Duodenal mucosa (tissue), 2 donors: ENCODE measurements at regions not wholly inside any gene's neighbourhood (a gene's known extent, or its start where the extent isn't known, plus 50 kb on each side); places are given as distances from the start of the nearest gene placed in this dataset.

Experiments
- H3K27ac ChIP-seq: one replicate; pipeline ENCODE4 v1.7.0; 2013; ENCODE audit warnings: low read depth, low read length
- H3K27me3 ChIP-seq, 2 donors: one replicate each; pipeline ENCODE4 v1.7.0; 2013; ENCODE audit warnings: low read length in 2 of 2, control low read depth in 1 of 2; ENCODE audit not compliant: insufficient read depth in 2 of 2, control insufficient read depth in 1 of 2
- H3K36me3 ChIP-seq, 2 donors: one replicate each; pipeline ENCODE4 v1.7.0; 2013; ENCODE audit warnings: low read length in 2 of 2, control low read depth in 1 of 2; ENCODE audit not compliant: insufficient read depth in 2 of 2, control insufficient read depth in 1 of 2
- H3K4me1 ChIP-seq, 2 donors: one replicate each; pipeline ENCODE4 v1.7.0; 2013; ENCODE audit warnings: low read length in 2 of 2, control low read depth in 1 of 2; ENCODE audit not compliant: insufficient read depth in 2 of 2, control insufficient read depth in 1 of 2
- H3K4me3 ChIP-seq, 2 donors: one replicate each; pipeline ENCODE4 v1.7.0; 2013; ENCODE audit warnings: low read length in 2 of 2, low read depth in 1 of 2
- H3K9ac ChIP-seq, 2 donors: one replicate each; pipeline ENCODE4 v1.7.0; 2013; ENCODE audit warnings: low read length in 2 of 2, low read depth in 1 of 2
- H3K9me3 ChIP-seq, 2 donors: one replicate each; pipeline ENCODE4 v1.7.0; 2013; ENCODE audit warnings: low read length in 2 of 2, control low read depth in 1 of 2; ENCODE audit not compliant: control insufficient read depth in 1 of 2

DNA sequence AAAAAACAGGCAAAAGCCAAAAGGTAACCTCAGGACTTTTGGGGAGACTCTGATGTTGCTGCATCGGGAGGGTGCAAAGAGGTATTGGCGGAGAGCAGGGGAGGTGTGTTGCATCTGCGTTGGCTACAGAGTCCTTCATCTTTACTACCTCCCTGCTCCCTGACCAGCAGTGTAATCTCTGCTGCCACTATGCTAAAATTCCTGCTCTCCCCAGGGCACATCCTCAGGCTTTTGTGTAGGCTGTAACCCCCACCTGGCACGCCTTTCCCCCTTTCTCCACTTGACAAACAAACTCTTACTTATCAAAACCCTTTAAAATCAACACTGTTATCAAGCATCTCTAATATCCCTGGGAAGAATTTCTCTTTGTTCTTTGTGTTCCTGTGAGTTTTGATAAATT is 435.3 kb downstream of the HAPSTR1 start:
- H3K27ac ChIP-seq = no peak overlapping the region
- no peak overlapping the region for H3K9ac ChIP-seq
- no peak overlapping the region for H3K4me3 ChIP-seq
- no peaks in the 10 kb centered on the region for H3K9me3 ChIP-seq
- no peaks in the 10 kb centered on the region for H3K4me1 ChIP-seq
- H3K27me3 ChIP-seq = no peaks in the 10 kb centered on the region
- no peaks in the 10 kb centered on the region for H3K36me3 ChIP-seq

DNA sequence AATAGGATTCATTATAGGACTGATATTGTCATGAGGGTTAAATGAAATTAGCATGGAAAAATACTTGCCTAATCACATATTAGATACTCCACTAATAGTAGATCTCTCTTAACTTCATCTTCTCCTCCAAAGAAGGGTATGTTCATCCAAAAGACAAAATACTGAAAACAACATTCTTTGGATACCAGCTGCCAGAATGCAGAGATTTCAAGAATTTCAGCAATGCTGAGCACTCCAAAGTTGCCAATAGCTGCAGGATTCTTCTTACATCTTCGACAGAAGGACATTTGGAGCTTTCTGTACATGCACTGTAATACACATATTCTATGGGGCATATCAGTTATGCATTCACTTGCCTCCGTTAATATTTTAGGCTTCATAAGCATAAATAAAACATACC is 436.5 kb downstream of the HAPSTR1 start:
- H3K27ac ChIP-seq = no peak overlapping the region
- H3K9me3 ChIP-seq = no peaks in the 10 kb centered on the region
- no peaks in the 10 kb centered on the region for H3K27me3 ChIP-seq
- H3K4me3 ChIP-seq = no peak overlapping the region
- no peaks in the 10 kb centered on the region for H3K36me3 ChIP-seq
- no peaks in the 10 kb centered on the region for H3K4me1 ChIP-seq
- H3K9ac ChIP-seq = no peak overlapping the region

DNA sequence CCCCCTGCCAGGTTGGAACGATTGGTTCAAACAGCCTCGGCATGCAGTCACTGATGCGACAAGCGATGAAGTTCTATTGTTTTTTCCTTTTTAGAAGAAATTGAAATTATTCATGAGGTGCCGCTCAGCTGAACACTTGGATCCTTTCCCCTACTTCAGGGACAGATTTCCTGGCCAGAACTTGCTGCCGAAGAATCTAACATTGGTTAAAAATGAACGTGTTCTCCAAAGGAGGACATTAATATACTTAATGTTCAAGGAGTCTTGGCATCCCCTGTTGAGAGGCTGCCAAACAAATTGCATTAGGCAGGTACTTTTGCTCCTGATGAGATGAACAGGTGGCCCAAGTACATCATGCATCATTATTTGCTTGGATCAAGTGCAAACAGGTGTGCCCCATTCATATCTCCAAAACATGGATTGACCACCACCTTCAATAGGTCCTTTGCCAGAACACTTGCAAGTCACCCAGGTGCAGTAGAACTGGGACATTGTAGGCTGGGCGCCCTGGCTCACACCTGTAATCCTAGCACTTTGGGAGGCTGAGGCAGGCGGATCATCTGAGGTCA is 437.2 kb downstream of the HAPSTR1 start:
- H3K4me3 ChIP-seq = no peak overlapping the region

DNA sequence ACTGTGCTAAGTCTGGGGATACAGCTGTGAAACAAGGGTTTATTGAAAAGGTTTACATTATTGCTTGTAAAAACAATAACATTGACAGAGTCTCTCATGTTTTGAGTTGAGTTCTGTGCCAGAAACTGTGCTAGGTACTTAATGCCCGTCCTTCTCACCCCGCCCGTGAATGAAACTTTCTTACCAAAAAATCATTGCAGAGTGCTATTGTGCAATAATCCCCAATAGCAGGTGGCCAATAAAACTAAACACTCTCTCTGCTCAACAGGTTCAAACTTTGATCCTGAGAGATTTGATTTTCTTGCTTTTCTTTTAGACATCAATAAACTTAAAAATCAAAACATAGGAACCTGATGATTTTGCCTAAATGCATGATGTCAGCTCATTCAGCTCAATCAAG is 441.6 kb downstream of the HAPSTR1 start:
- H3K27me3 ChIP-seq = no peaks in the 10 kb centered on the region
- no peaks in the 10 kb centered on the region for H3K4me1 ChIP-seq
- H3K27ac ChIP-seq = no peak overlapping the region
- no peak overlapping the region for H3K9ac ChIP-seq
- H3K36me3 ChIP-seq = no peaks in the 10 kb centered on the region
- no peaks in the 10 kb centered on the region for H3K9me3 ChIP-seq
- H3K4me3 ChIP-seq = no peak overlapping the region

More for the DNA sequence above, 437.2 kb downstream of the HAPSTR1 start:
- Histone ChIP-seq H3K9ac (no peak overlapping the region), H3K27ac (no peak overlapping the region), H3K36me3 (no peaks in the 10 kb centered on the region), H3K9me3 (no peaks in the 10 kb centered on the region), H3K27me3 (no peaks in the 10 kb centered on the region), H3K4me1 (no peaks in the 10 kb centered on the region)

DNA sequence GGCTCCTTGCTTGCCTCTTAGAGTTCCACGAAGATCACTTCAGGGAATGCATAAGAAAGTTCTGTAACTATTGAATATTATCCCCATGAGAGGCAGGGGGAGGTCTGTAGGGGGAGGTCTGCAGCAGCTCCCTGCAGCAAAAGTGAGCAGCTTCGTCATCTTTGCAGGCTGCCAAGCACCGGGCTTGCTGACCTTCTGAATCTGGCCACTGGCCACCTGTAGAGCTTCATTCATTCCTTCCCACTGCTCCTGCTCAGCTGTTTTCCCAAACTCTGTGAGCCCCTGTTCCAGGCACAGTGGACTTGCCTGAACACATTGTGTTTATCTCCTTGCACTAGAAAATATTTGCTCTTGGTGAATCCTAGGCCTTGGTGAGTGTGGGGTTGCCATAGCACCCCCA is 443.3 kb downstream of the HAPSTR1 start:
- Histone ChIP-seq H3K4me3 (no peak overlapping the region), H3K9me3 (no peaks in the 10 kb centered on the region), H3K27me3 (no peaks in the 10 kb centered on the region), H3K27ac (no peak overlapping the region), H3K36me3 (no peaks in the 10 kb centered on the region), H3K9ac (no peak overlapping the region), H3K4me1 (no peaks in the 10 kb centered on the region)

DNA sequence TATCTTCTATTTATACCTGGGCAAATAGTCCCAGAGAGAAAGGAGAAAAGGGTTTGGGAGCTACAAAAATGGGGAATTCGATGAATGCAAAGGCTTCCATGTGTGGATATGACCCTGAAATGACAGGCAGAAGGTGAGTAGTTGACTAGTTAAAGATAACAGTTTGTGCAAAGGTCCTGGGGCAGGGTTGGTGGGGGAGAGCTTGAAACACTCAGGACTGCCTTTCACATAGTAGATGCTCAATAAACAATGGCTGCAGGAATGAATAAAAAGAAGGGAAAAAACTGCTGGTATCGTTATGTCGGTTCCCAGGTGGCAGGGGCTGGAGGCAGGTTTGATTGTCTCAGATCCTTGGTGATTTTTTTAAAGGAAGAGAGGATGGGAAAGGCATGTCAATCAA is 445.5 kb downstream of the HAPSTR1 start:
- H3K27me3 ChIP-seq = no peaks in the 10 kb centered on the region
- H3K27ac ChIP-seq = no peak overlapping the region
- H3K4me3 ChIP-seq = no peak overlapping the region
- H3K36me3 ChIP-seq = no peaks in the 10 kb centered on the region
- H3K9me3 ChIP-seq = no peaks in the 10 kb centered on the region
- H3K4me1 ChIP-seq = no peaks in the 10 kb centered on the region
- no peak overlapping the region for H3K9ac ChIP-seq

DNA sequence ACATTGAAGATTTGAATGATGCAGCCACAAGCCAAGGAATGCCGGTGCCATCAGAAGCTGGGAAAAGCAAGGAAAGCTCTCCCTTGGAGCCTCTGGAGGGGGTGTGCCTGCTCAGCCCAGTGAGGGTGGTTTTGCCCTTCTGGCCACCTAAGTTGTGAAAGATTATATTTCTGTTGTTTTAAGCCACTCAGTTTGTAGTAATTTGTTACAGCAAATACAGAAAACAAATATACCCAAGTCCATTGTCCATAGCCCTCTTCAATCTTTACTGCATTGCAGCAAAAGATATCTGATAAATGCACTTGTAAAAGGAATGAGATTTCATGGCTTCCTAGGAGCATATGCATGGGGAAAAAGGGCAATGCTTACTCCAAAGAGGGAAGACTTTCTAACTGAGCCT is 447.9 kb downstream of the HAPSTR1 start:
- no peak overlapping the region for H3K4me3 ChIP-seq
- H3K27ac ChIP-seq = no peak overlapping the region
- H3K9ac ChIP-seq = no peak overlapping the region
- no peaks in the 10 kb centered on the region for H3K9me3 ChIP-seq
- H3K36me3 ChIP-seq = no peaks in the 10 kb centered on the region
- no peaks in the 10 kb centered on the region for H3K27me3 ChIP-seq
- no peaks in the 10 kb centered on the region for H3K4me1 ChIP-seq

DNA sequence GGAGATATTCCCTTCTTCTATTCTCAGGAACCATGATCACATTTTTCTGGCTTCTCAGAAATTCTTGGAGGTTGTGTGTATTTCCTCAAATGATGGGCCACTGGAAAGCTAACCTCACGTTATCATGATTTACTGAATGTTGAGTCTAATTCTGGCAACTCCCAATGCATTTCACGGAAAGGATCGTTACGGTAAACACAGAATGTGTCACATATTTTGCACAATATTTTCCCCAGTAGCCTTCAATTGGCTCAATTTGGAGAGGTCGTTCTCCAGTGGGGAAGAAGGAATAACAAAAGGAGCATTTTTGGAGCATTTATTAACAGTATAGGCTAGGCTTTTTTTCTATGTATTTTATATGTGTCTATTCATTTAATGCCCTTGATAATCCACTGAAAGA is 450.3 kb downstream of the HAPSTR1 start:
- H3K27me3 ChIP-seq = no peaks in the 10 kb centered on the region
- H3K4me1 ChIP-seq = no peaks in the 10 kb centered on the region
- no peaks in the 10 kb centered on the region for H3K36me3 ChIP-seq
- H3K27ac ChIP-seq = no peak overlapping the region
- H3K4me3 ChIP-seq = no peak overlapping the region
- H3K9me3 ChIP-seq = no peaks in the 10 kb centered on the region
- no peak overlapping the region for H3K9ac ChIP-seq

DNA sequence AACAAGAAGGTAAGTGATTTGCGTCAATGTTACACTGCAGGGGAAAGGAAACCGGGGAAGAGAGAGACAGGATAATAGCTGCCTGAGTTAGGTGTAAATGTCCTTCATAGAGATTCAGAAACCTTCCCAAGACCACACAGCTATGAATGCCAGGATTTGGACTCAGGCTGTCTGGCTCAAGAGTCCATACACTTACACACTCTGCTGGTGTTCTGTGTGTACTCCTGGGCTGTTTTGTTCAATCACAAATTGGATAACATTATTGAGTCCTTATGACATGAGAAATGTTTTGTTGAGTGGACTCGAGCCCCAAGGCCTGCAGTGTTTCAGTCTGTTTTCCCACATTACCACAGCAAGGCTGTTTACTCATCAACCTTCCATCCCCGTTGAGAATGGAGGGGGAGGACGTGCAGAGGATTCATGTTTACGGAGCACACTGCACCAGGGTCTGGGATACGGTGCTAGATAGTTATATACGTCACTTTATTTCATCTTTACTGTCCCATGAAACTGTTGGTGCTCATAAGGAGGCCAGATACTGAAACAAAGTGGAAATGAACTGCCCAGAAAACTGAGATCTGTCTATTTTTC is 450.8 kb downstream of the HAPSTR1 start:
- no peak overlapping the region for H3K4me3 ChIP-seq
- H3K36me3 ChIP-seq = no peaks in the 10 kb centered on the region
- H3K27me3 ChIP-seq = no peaks in the 10 kb centered on the region
- H3K9ac ChIP-seq = no peak overlapping the region
- H3K27ac ChIP-seq = no peak overlapping the region
- no peaks in the 10 kb centered on the region for H3K9me3 ChIP-seq
- no peaks in the 10 kb centered on the region for H3K4me1 ChIP-seq

DNA sequence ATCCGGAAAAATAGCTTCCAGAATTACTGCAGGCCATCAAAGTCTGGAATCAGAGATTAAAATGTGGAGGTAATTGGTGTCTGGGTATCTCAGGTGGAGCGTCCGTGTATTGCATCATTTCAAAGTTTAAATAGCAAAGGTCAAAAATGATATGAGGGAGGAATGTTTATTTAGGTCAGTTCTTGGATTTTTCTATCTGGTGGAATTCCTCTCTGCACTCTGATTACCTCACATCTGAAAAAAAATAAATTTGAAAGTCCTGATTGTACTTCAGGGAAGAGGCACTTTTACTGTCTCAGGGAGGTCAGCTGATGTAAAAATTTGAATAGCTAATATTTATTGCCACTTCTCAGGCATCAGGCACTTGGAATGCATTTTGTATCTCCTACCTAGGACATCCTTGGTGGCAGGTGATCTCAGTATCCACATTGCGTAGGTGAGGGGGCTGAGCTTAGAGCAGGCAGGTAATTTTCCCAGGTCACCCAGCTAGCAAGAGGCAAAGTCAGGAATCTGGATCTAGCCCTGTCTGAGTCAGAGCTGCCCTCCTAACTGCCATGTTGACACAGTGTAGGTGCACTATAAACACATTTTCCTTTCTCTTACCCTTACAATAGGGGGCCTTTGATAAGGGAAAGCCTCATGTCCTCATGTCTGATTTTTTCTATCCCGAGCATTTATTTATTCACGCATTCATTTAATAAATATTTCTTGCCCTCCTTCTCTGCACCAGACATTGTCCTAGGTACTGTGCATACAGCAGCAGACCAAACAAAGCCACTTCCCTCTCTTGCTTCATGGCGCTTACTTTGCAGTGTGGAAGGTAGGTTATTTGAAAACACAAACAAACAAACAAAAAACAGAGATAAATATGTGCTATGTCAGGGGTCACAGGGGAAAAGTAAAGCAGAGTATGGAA is 454.3 kb downstream of the HAPSTR1 start:
- no peaks in the 10 kb centered on the region for H3K27me3 ChIP-seq
- H3K4me1 ChIP-seq = no peaks in the 10 kb centered on the region
- no peaks in the 10 kb centered on the region for H3K9me3 ChIP-seq
- H3K27ac ChIP-seq = no peak overlapping the region
- no peak overlapping the region for H3K4me3 ChIP-seq
- H3K9ac ChIP-seq = no peak overlapping the region
- H3K36me3 ChIP-seq = no peaks in the 10 kb centered on the region
